ENCODE measurements at regions not wholly inside any gene's neighbourhood (a gene's known extent, or its start where the extent isn't known, plus 50 kb on each side); places are given as distances from the start of the nearest gene placed in this dataset.

GRCh38 chr4:79087071-79087470, 147.8 kb upstream of the PAQR3 start:
- no peak overlapping the region for H2BK12ac ChIP-seq (ENCODE audit: insufficient read length, low read depth, low read length)
- peaks cover 2% of the 10 kb centered on the region; the same call in 1 of the 2 replicates for H3K27me3 Mint-ChIP-seq (ENCODE audit: low read depth)
- no peak overlapping the region for H3K56ac ChIP-seq (ENCODE audit: insufficient read length, low read depth, low read length)
- H3K9me3 ChIP-seq (ENCODE audit: control insufficient read depth, low read depth, low read length), result no peaks in the 10 kb centered on the region
- H4K91ac ChIP-seq (ENCODE audit: insufficient read length, low read depth, low read length), result no peak overlapping the region
- H3K9ac ChIP-seq (ENCODE audit: extremely low read depth, insufficient read length, low read length), result no peak overlapping the region
- no peak overlapping the region for H4K8ac ChIP-seq (replicated peaks; ENCODE audit: insufficient read length, low read depth, low read length)
- no peaks in the 10 kb centered on the region for H3K79me2 ChIP-seq (ENCODE audit: insufficient read depth, low read length)
- no peak overlapping the region for H2BK5ac ChIP-seq (ENCODE audit: insufficient read length, low read length)
- no peak overlapping the region for H2BK120ac ChIP-seq (ENCODE audit: low read depth, low read length, poor library complexity, severe bottlenecking)
- H4K20me1 ChIP-seq (ENCODE audit: control insufficient read depth, insufficient read depth, insufficient read length), result no peaks in the 10 kb centered on the region
- H3K9me3 Mint-ChIP-seq, result peaks cover under 1 to 2% of the 10 kb centered on the region in 2 experiments; a peak in 3 of 5 replicates
- H3K4me1 ChIP-seq (ENCODE audit: insufficient read depth, low read length), result no peaks in the 10 kb centered on the region
- H3K36me3 Mint-ChIP-seq (ENCODE audit: insufficient read depth in 1 of 3, low read depth in 3 of 3), result peaks cover 0 to 1% (median 0%) of the 10 kb centered on the region in 3 experiments; a peak in 3 of 7 replicates
- no peaks in the 10 kb centered on the region for H3K23me2 ChIP-seq (ENCODE audit: insufficient read length, low read depth, low read length, poor library complexity, severe bottlenecking)
- H2AFZ ChIP-seq (ENCODE audit: low read length), result no peak overlapping the region
- no peak overlapping the region for H3K4me3 Mint-ChIP-seq
- H3K27ac ChIP-seq (ENCODE audit: insufficient read length, low read depth, low read length), result no peak overlapping the region
- H3K4me1 Mint-ChIP-seq, result peaks cover 16 to 17% of the 10 kb centered on the region in 2 experiments
- H3K18ac ChIP-seq (ENCODE audit: insufficient read length, low read depth, low read length), result no peak overlapping the region
- H3K79me1 ChIP-seq (ENCODE audit: insufficient read depth, low read depth, low read length, poor library complexity, severe bottlenecking), result no peaks in the 10 kb centered on the region
- no peak overlapping the region for H3K4ac ChIP-seq (ENCODE audit: low read depth, low read length)
- H3K27ac Mint-ChIP-seq, result no peak overlapping the region
- H4K5ac ChIP-seq (ENCODE audit: insufficient read length, low read depth, low read length), result no peak overlapping the region
- no CpG with 5 or more reads among the region's 3 CpGs for whole genome bisulfite sequencing (ENCODE audit: extremely low coverage, insufficient read length, low lambda C conversion rate)
- H3K23ac ChIP-seq (ENCODE audit: insufficient read length, low read depth, low read length), result no peak overlapping the region
- H2BK20ac ChIP-seq (ENCODE audit: low read depth, low read length, poor library complexity, severe bottlenecking), result no peak overlapping the region
- DNase-seq, result no peak
- H3K27me3 ChIP-seq (ENCODE audit: insufficient read depth, low read length), result no peaks in the 10 kb centered on the region
- H3K4me2 ChIP-seq (ENCODE audit: insufficient read depth, insufficient read length, low read length), result no peak overlapping the region
- no peak overlapping the region for H3T11ph ChIP-seq (ENCODE audit: low read length)
- no peak overlapping the region for H2AK5ac ChIP-seq (ENCODE audit: insufficient read length, low read length)
- H3K14ac ChIP-seq (ENCODE audit: insufficient read depth, low read length), result no peak overlapping the region
- TF ChIP-seq, protein P1, sequence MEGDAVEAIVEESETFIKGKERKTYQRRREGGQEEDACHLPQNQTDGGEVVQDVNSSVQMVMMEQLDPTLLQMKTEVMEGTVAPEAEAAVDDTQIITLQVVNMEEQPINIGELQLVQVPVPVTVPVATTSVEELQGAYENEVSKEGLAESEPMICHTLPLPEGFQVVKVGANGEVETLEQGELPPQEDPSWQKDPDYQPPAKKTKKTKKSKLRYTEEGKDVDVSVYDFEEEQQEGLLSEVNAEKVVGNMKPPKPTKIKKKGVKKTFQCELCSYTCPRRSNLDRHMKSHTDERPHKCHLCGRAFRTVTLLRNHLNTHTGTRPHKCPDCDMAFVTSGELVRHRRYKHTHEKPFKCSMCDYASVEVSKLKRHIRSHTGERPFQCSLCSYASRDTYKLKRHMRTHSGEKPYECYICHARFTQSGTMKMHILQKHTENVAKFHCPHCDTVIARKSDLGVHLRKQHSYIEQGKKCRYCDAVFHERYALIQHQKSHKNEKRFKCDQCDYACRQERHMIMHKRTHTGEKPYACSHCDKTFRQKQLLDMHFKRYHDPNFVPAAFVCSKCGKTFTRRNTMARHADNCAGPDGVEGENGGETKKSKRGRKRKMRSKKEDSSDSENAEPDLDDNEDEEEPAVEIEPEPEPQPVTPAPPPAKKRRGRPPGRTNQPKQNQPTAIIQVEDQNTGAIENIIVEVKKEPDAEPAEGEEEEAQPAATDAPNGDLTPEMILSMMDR (conservative IDR thresholded peaks at IDR 0.05), result no peak
- no peak overlapping the region for H2BK15ac ChIP-seq (ENCODE audit: low read depth, low read length)

Data from H9 (cell line).